GM19324 (cell line): ENCODE measurements at regions not wholly inside any gene's neighbourhood (a gene's known extent, or its start where the extent isn't known, plus 50 kb on each side); places are given as distances from the start of the nearest gene placed in this dataset.
"Not testable (repeated sequence)": the region's sequence is repeated elsewhere in the genome, so short reads cannot be mapped to it uniquely, and the experiment has no call there.

Experiments
- ATAC-seq: cut with Tn5 transposase; IDR thresholded peaks from one replicate; pipeline ENCODE4 v1.9.1; 2021; ENCODE audit warnings: mild to moderate bottlenecking, moderate library complexity; ENCODE audit not compliant: unreplicated experiment, low FRiP score

DNA sequence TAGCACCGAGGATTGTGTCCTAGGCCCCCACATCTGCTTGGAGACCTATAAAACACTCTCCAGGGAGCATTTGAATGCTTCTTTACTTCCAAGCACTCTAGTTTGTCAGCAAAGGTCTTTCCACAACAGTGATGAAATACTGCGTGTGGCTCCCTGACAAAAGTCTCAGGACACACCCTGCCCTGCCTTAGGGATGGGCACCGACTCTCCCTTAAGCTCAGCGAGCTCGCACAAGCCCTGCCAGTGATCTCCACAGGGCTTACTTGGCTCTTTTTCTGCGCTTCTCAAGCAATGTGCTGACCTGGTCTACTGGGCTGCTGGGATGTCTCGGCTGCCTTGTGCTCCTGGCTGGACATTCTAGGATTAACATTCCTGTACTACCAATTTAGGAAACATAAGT is 84.3 kb upstream of the MPP7 start:
- ATAC-seq: no peak

DNA sequence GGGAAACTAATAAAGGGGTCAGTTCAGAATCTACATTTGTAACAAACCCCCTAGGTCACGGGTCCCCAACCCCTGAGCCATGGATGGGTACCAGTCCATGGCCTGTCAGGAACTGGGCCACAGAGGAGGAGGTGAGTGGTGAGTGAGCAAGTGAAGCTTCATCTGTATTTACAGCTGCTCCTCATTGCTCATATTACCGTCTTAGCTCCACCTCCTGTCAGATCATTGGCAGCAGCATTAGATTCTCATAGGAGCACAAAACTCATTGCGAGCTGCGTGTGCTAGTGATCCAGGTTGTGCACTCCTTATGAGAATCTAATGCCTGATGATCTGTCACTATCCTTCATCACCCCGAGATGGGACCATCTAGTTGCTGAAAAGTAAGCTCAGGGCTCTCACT is 88.4 kb upstream of the MPP7 start:
- no peak for ATAC-seq

DNA sequence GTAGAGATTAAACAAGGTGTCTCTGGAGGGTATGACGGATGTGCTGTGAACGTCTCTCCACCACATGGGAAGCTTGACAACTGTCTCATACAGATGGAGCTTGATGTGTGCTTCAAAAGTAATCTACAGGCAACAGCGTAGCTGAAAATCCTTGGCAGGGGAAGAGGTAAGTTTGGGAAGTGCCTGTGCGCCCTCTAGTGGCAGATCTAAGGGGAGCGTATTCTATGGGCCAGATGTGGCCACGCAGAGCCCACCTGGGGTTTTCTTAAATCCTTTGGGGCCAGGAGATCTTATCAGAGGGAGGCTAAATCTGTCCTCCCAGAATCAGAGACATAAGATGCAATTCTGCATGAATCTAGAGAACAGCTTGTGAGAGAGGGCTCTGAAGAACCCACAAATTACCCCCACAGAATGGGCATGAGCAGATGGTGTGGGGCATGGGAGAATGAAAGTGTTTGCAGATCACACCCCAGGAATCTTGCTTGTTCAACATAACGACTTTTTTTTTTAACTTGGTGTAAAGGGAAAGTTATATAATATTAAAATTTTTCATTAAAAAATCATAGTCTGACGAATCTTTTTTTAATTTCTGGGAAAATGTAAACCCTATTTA is 91.2 kb upstream of the MPP7 start:
- ATAC-seq: peak; percentile 60

DNA sequence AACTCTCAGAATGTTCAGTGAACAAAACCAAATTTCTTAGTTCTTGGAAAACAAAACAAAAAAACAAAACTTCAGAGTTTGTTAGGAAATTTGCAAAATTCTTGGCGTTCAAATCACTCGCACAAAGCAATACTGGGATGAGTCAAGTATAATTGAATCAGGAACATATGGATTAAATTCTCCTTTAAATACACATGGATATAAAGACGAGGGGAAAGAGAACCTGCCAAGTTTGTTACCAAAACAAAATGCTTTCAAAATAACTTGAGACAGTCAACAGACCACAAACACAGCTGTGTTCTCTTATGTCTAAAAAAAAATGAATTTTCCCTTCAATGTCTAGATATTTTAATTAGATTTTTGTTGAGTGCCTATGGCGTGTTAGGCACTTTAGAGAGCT is 93.5 kb upstream of the MPP7 start:
- ATAC-seq: no peak

DNA sequence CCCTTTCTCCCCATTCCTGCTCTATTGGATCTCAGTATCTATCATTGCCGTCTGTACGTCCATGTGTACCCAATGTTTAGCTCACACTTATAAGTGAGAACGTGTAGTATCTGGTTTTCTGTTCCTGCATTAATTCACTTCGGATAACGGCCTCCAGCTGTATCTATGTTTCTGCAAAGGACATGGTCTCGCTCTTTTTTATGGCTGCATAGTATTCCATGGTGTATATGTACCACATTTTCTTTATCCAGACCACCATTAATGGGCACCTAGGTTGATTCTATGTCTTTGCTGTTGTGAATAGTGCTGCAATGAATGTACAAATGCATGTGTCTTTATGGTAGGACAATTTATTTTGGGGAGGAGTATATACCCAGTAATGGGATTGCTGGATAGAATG is 94.4 kb upstream of the MPP7 start:
- ATAC-seq: no peak

DNA sequence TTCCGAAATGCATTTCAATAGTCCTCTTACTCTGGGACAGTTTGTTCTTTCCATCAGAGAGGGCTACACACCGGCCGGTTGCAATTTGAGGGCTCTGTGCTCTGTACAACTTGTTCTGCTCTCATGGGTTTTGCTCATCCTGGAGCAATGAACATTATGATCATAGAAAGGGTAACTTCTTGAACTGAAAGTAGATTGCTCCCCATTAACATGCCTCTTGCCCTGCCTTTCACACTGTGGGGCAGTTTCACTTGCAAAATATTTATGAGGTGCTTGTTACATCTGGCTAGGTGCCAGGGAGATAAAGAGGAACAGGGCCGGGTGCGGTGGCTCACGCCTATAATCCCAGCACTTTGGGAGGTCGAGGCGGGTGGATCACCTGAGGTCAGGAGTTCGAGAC is 97.3 kb upstream of the MPP7 start:
- no peak for ATAC-seq

DNA sequence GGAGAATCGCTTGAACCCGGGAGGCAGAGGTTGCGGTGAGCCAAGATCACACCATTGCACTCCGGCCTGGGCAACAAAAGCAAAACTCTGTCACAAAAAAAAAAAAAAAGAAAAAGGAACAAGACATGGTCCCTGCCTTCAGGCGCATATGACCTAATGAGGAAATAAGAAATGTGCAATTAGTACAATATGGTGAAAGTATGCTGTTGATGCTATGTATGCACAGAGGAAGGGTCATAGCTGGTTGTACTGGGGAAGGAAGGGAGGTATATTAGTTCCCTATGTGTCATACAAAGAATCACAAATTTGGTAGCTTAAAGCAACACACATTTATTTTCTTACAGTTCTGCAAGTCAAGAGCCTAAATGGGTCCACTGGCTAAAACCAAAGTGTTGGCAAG is 97.8 kb upstream of the MPP7 start:
- no peak for ATAC-seq

DNA sequence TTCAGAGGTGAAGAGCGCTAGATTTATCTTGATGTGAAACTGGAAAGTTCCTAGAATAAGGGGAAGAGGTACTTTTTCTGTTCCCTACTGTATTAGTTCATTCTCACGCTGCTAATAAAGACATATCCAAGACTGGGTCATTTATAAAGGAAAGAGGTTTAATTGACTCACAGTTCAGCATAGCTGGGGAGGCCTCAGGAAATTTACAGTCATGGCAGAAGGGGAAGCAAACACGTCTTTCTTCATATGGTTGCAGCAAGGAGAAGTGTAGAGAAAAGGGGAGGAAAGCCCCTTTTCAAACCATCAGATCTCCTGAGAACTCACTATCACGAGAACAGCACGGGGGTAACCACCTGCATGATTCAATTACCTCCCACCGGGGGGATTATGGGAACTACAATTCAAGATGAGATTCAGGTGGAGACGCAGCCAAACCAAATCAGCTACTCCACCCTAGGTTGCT is 99.8 kb upstream of the MPP7 start:
- not testable (repeated sequence) for ATAC-seq

DNA sequence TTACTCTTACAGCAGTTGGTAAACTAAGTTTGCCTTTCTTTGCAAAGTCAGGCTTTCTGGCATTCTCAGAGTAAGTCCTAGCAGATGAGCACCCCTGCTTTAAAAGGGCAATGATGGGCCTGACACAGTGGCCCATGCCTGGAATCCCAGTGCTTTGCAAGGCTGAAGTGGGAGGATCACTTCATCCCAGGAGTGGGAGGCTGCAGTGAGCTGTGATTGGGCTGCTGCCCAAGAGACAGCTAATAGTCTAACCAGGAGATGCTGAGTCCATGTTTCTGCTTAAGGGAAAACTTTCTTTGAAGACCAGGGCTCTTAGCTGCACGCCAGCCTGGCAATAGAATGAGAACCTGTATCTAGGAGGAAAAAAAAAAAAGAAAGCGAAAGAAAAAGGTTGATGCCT is 100.2 kb upstream of the MPP7 start:
- no peak for ATAC-seq

DNA sequence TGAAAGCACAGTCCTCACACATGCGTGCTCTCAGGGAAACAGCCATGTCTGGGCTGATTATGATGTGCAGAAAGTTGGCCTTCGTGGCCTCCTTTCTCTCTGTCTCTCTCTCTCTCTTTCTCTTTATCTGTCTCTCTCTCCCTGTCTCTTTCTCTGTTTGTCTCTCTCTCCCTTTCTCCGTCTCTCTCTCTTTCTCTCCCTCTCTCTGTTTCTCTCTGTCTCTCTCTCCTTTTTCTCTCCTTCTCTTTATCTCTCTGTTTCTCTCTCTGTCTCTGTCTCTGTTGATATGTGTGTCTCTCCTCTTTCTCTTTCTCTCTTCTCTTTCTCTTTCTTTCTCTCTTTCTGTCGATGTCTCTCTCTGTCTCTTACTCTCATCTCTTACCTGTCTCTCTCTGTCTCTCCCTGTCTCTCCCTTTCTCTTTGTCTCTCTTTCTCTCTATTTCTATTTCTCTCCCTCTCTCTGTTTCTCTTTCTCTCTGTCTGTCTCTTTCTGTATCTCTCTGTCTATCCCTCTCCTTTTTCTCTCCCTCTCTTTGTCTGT is 105.4 kb upstream of the MPP7 start:
- ATAC-seq: no peak

DNA sequence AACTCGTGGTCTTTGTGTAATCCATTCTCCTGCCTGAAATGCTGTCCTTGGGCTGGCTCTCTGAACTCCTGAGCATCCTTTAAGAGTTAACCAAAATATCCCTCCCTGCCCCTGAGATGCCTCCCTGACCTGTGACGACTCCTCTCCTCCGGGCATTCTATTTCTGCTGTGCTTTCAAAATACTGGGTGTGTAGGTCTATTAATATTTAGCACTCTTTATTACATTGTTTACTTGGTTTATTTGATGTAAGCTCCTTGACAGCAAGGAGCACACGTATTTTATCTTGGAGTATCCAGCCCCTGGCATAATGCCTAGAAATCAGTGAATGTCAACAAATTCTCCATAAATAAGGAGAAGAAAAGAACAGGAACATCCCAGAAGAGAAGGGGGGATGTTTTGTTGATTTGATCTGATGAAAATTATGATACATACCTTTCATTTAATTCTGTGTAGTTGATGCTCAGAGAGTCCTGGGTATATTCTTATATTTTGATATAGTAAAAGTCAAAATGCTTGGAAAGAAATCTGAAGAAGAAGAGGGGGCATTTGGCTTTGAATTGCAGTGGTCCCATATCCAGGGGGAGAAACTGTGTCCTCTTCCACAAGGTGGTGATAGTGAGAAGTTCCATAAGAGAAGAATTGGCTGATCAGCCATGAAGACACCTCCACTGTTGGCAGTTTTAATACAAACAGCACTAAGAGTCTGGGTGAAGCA is 107.7 kb upstream of the MPP7 start:
- no peak for ATAC-seq

DNA sequence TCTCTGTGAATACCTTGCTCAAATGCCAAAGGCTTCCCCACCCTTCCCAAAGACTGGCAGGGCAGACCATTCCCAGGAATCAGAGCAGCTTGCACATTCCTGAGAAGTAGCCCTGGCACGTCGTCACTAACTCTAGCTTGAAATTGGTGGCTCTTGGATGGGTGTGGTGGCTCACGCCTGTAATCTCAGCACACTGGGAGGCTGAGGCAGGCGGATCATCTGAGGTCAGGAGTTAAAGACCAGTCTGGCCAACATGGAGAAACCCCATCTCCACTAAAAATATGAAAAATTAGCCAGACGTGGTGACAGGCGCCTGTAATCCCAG is 108.2 kb upstream of the MPP7 start:
- no peak for ATAC-seq

DNA sequence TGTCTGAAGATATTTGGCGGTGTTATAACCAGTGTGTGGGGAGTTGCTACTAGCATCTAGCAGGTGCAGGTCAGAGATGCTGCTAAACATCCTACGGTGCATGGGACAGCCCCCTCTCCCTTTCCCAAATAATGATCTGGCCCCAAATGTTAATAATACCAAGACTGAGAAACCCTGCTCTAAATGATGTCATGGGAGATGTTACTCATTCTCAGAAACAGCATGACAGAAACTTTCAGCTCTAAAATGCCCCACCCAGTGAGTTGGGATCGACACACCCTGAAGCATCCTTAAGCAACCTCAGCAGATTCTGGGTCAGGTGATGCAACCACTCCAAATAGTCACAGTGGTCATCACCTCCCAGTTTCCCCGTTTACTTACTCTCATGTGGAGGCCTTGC is 108.8 kb upstream of the MPP7 start:
- no peak for ATAC-seq

DNA sequence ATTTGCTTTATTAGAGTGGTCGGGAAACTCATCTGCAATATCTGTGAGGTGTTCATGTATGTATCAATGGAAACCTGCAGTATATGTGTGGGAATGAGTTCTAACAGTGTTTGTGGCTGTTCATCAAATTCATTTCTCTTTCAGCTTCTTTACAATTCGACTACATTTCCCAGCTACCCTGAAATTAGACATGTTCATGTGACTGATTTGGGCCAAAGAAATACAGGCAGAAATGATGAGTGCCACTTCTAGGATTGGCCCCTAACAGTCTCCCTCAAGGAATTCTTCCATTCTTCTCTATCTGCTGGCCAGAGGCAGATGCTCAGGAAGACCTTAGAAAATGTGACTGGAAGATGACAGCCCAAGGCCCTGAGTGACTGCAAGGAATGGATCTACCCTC is 114.8 kb upstream of the WAC start:
- ATAC-seq: no peak

DNA sequence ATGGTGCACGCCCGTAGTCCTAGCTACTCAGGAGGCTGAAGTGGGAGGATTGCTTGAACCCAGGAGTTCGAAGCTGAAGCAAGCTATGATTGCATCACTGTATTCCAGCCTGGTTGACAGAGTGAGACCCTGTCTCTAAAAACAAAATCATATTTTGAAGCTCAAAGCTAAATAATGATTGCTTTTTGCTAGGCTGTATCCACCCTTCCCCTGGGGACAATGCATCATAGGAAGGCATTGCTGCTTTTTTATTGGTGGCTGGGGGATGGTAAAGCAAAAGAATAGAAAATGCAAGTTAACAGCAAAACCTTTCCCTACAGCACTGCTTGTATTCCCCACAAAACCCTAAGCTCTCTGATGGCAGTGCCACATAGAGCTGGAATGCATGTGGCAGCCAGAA is 107.5 kb upstream of the WAC start:
- ATAC-seq: no peak

DNA sequence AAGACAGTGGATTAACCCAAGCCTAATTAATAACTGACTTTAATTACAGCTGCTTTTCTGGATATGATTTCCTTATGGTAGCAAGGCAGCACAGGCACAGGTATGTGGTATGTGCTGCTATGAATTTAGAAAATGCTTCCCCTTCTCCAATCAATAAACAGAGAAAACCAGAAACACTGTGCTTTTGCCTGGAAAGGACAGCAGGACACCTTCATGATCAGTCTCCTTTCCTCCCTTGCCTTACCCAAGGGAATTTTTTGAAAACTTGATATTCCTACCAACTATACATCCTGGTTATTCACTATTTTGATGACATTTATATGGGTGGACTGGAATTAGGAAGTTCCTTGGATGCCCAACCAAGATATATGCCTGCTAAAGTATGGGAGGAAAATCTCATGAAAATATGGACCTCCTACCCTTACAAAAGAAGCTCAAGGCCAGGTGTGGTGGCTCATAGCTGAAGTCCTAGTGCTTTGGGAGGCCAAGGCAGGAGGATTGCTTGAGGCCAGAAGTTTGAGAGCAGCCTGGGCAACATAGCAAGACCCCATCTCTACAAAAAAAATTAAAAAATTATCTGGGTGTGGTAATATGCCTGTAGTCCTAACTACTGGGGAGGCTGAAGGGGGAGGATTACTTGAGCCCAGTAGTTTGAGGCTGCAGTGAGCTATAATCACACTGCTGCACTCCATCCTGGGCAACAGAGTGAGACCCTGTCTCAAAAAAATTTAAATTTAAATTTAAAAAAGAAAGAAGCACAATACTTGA is 106.3 kb upstream of the WAC start:
- no peak for ATAC-seq

DNA sequence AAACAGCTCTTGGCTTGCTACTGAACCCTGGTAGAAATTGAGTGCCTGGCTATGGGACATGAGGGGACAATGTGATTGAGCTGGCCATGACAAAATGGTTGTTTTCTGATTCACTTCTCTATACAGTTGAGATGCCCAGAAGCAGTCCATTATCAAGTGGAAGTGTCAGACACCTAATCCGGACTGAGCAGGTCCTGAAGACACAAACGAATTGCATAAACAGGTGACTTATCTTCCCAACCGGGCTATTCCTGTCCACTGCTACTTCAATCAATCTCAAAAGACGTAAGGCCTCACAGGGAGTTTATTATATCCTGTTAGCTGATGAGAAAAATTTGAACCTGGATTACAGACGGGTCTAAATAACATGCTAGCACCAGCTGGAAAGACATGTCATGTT is 105.5 kb upstream of the WAC start:
- no peak for ATAC-seq

DNA sequence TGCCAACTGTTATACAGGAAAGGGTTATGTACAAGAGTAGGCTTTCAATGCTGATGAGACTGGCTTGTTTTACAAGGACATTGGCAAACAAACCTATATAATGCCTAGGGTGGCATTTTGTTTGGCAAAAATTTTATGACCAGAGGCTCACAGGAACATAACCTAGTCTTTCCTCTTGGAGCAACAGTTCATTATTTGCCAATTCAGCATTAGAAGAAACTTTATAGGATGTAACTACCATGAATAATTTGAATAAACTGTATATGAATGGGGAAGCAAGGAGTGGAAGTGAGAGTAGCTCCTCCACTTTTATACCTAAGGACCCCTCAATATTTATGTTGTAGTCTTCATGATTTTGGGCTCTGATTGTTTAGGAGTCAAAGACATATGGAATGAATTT is 103.9 kb upstream of the WAC start:
- no peak for ATAC-seq

DNA sequence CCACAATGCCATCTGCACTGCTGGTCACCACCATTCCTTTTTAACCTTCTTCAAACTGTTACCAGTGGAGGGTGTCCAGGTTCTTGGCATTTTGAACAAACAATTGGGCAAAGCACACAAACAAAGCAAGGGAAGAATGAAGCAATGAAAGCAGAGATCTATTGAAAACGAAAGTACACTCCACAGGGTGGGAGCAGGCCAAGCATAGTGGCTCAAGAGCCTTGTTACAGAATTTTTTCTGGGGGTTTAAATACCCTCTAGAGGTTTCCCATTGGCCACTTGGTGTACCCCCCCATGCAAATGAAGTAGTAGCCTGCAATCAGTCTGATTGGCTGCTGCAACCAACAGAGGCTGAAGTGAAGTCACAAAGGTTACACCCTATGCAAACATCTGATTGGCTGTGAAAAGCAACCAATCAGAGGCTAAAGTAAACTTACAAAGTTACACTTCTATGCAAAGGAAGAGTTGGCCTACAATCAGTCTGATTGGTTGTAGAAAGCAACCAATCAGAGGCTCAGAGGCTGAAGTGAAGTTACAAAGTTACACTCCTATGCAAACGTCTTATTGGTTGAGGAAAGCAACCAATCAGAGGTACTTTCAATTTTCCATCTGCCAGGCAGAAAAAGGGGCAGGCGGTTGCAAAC is 103.2 kb upstream of the WAC start:
- no peak for ATAC-seq

DNA sequence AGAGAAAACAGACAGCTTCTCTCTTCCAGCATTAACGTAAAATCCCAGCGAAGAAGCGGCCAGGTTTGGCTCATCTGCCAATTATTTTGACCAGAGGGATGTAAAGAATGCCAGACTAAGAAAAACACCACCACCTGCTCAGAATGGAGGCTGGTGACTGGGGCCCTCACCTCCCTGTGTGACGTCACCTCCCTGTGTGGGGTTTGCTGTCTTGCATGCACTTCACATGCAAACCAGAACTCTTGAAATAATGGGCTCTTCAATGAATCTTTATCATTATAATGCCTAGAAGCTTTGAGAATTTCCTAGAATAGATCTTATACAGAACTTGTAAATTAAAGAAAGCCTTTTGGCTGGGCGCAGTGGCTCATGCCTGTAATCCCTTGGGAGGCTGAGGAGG is 101.8 kb upstream of the WAC start:
- no peak for ATAC-seq

DNA sequence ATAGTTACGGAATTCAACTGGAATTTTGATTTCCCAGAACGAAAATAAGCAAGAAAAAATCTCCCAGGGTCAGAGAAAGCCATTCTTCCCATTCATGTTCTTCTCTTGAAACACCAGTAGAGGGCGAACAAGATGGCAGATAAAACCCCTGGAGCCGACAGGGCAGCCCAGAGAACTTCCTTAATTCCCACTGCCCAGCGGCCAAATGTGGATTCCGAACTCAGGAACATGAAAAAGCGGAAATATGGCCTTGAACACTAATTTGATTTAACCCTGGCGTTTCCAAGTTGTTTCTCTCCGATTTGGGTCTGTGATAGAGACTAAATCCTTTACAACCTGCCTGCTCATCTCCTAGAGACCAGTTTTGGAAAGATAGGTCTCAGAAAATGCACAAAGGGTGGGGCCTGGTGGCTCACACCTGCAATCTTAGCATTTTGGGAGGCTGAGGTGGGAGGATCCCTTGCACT is 100.7 kb upstream of the WAC start:
- ATAC-seq: no peak
